Nucleus accumbens (tissue), 56 donors: ENCODE measurements at regions not wholly inside any gene's neighbourhood (a gene's known extent, or its start where the extent isn't known, plus 50 kb on each side); places are given as distances from the start of the nearest gene placed in this dataset.
"Not testable (repeated sequence)": the region's sequence is repeated elsewhere in the genome, so short reads cannot be mapped to it uniquely, and the experiment has no call there.

ENCODE experiments used
- DNase-seq, 56 donors: peaks; one replicate each; lab custom pipeline; 2025; lab: John Stamatoyannopoulos, UW

- DNase-seq = no peak
These were observed 144.8 kb upstream of the RGPD4 start for GRCh38 chr2:107681936-107682335.

- no peak for DNase-seq
These were observed 142.3 kb upstream of the RGPD4 start for GRCh38 chr2:107684421-107684820.

GRCh38 chr2:107685421-107685986 lies 141.2 kb upstream of the RGPD4 start:
- no peak for DNase-seq

- no peak for DNase-seq
These were observed 139.6 kb upstream of the RGPD4 start for GRCh38 chr2:107687073-107687472.

- DNase-seq = no peak
These were observed 138.6 kb upstream of the RGPD4 start for GRCh38 chr2:107688135-107688534.

GRCh38 chr2:107693604-107694003 lies 133.1 kb upstream of the RGPD4 start:
- no peak for DNase-seq

- no peak for DNase-seq
These were observed 132.0 kb upstream of the RGPD4 start for GRCh38 chr2:107694667-107695066.

GRCh38 chr2:107697385-107697784 lies 129.3 kb upstream of the RGPD4 start:
- DNase-seq = no peak

GRCh38 chr2:107698861-107699260 lies 127.8 kb upstream of the RGPD4 start:
- DNase-seq = no peak

GRCh38 chr2:107700073-107700472 lies 126.6 kb upstream of the RGPD4 start:
- DNase-seq = no peak

- no peak for DNase-seq
These were observed 114.8 kb upstream of the RGPD4 start for GRCh38 chr2:107711941-107712340.

- no peak for DNase-seq
These were observed 113.8 kb upstream of the RGPD4 start for GRCh38 chr2:107712857-107713256.

GRCh38 chr2:107717661-107718060 lies 109.0 kb upstream of the RGPD4 start:
- no peak for DNase-seq

GRCh38 chr2:107719141-107719540 lies 107.6 kb upstream of the RGPD4 start:
- no peak for DNase-seq

- DNase-seq = peak in 1 of 56 donors; percentile 4
These were observed 106.9 kb upstream of the RGPD4 start for GRCh38 chr2:107719836-107720235.

- no peak for DNase-seq
These were observed 105.5 kb upstream of the RGPD4 start for GRCh38 chr2:107721178-107721577.

- no peak for DNase-seq
These were observed 105.1 kb upstream of the RGPD4 start for GRCh38 chr2:107721586-107721985.

- DNase-seq = not testable (repeated sequence)
These were observed 100.9 kb upstream of the RGPD4 start for GRCh38 chr2:107725824-107726223.

GRCh38 chr2:107727318-107727717 lies 99.4 kb upstream of the RGPD4 start:
- DNase-seq = no peak

- no peak for DNase-seq
These were observed 98.1 kb upstream of the RGPD4 start for GRCh38 chr2:107728586-107728985.

GRCh38 chr2:107729440-107729839 lies 97.3 kb upstream of the RGPD4 start:
- DNase-seq = no peak

- DNase-seq = no peak
These were observed 95.8 kb upstream of the RGPD4 start for GRCh38 chr2:107730898-107731297.

- no peak for DNase-seq
These were observed 95.3 kb upstream of the RGPD4 start for GRCh38 chr2:107731435-107731834.
